GM12874 (cell line): ENCODE measurements at regions not wholly inside any gene's neighbourhood (a gene's known extent, or its start where the extent isn't known, plus 50 kb on each side); places are given as distances from the start of the nearest gene placed in this dataset.

Source experiments
- CTCF ChIP-seq: IDR thresholded peaks from 2 replicates; pipeline ENCODE4 v1.5.1; 2011; ENCODE audit warnings: low read depth, mild to moderate bottlenecking, control low read depth, low read length, moderate library complexity; ENCODE audit not compliant: insufficient read depth

DNA sequence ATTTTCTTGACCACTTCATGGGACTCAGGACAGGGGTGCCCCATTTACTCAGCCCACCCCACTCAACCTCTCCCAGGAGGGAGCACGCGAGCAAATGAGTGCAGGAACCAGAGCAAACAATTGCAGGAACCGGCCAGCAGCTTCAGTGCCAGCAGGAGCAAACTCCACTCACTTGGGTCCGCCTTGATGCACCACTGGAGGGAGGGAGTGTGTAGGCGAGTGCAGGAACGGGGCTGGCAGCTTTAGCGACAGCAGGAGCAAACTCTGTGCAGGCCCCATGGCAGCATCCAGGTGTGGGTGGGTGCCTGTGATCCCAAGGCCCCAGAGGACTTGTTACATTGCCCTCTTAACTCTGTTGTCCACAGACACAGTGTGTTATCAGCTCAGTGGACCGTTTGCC, 1667.3 kb upstream of the CELF4 start:
- no peak for TF ChIP-seq CTCF

GRCh38 chr18:39232490-39232889, 1666.9 kb upstream of the CELF4 start:
- TF ChIP-seq CTCF, result no peak

DNA sequence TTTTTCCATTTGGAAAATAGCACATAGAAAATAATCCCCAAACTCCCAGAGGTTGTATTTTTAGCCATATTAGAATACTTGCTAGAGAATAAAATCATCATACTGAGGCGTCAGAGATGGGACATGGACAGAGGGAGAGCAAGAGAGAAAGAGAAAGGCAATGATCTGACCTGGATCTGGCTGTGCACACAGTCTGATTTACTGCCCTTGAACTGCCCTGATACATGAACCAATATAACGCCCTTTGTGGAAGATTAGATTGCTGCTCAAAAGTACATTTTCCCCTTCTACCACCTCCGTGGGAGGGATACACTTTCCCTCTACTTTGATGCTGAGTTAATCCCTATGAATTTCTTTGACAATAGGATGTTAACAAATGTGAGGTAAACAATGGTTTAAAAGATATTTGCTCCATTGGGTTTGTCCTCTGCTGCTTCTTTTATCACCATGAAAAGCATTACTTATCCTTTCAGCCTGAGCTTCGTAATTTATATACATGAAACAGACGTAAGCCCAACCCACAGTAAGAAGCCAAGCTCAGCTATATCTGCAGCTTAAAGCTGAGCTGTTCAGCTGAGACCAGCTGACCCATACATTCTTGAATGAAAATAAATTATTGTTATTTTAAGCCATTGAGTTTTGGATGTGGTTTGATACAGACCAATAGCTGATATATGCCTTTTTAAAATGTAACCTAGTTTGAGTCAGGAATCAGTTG, 1664.6 kb upstream of the CELF4 start:
- TF ChIP-seq CTCF, result no peak

DNA sequence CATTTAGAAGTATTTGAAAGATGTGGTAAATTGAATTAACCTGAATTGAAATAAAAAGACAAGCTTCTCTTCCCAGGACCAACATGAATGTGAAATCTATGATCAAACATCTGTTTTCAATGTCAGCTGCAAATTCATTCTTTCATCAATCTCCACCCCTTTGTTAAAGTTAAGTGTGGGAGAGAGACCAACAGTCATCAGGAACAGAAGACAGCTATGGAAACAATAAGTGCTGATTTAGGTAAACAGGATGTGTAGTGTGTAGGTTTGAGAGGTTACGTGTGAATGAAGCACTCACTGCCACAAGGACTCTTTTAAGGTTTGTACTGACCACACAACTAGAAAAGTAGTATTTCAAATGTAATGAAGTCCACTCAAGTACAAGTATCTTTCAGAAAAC, 1659.8 kb upstream of the CELF4 start:
- TF ChIP-seq CTCF, result no peak

DNA sequence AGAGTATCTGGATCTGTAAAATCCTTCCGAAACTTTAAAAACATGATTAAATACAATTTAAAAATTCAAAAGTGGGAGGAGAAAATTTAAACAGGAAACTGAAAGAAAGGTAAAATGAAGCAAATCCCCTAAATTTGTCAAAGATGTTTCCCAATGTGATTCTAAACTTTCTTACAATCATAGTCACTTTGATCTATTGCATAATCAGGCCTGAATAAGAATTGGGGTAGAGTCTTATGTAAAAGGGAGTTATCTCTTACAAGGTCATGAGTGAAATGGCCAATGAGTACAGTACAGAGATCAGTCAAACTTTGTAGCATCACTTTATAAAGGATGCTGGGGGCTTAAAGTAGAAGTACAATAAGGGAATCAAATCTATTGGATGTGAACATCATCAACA, 1657.7 kb upstream of the CELF4 start:
- TF ChIP-seq CTCF, result no peak

DNA sequence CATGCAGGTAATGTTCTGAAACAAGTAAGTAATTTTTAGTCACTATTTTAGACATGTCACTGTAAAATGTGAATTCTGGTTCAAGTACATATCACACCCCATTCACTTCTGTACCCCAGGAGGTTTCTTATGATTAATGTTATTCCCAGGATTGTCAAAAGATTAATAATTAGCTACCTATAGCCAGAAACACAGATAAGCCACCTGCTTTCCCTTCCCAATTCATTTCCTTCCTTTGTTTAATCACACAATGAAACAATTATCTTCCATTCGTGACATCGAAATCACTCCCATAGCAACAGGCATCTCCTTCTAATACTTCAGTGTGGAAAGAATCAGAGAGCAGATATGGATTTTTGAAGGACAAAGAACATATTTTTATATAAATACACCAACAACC, 1650.3 kb upstream of the CELF4 start:
- no peak for TF ChIP-seq CTCF

DNA sequence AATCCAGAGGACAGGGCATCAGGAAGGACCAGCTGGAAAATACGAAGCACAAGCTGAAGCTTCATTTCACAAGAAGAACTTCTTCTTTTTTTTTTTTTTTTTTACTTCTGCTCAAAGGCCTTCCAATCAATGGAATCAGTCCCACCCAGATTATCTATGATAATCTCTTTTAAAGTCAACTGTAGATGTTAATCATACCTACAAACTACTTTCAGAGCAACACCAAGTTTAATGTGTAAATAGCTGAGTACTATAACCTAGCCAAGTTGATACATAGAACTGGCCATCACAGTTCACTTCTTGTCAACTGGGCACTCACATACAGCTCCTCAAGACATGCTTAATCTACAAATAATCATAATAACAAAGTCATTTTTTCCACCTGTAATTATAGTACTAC, 1645.9 kb upstream of the CELF4 start:
- no peak for TF ChIP-seq CTCF

GRCh38 chr18:39209173-39209572, 1643.6 kb upstream of the CELF4 start:
- TF ChIP-seq CTCF, result no peak
